Kidney epithelial cell (primary cell): ENCODE measurements at regions not wholly inside any gene's neighbourhood (a gene's known extent, or its start where the extent isn't known, plus 50 kb on each side); places are given as distances from the start of the nearest gene placed in this dataset.

Experiments used
- DNase-seq: peaks from one replicate; pipeline ENCODE4 v3.0.0-alpha.2; 2010; ENCODE audit warnings: low read depth
- H3K27me3 ChIP-seq: 2 replicates; pipeline ENCODE4 v1.6.0; 2011; ENCODE audit warnings: low read length; ENCODE audit not compliant: control insufficient read depth, insufficient read depth
- H3K36me3 ChIP-seq: 2 replicates; pipeline ENCODE4 v1.5.1; 2011; ENCODE audit warnings: low read length; ENCODE audit not compliant: control insufficient read depth, insufficient read depth
- H3K4me3 ChIP-seq: 2 replicates; pipeline ENCODE4 v1.5.1; 2011; ENCODE audit warnings: low read depth, mild to moderate bottlenecking, control low read depth, low read length
- CTCF ChIP-seq: IDR thresholded peaks from 2 replicates; pipeline ENCODE4 v1.5.1; 2011; ENCODE audit warnings: mild to moderate bottlenecking, moderate library complexity, low read length, control low read depth, inconsistent platforms; ENCODE audit not compliant: insufficient read depth, poor library complexity, severe bottlenecking

- no peak for TF ChIP-seq CTCF
These were observed 138.2 kb downstream of the BBOX1 start for GRCh38 chr11:27178859-27179258.

More at GRCh38 chr11:27178859-27179258, 138.2 kb downstream of the BBOX1 start:
- no peaks in the 10 kb centered on the region for H3K27me3 ChIP-seq
- H3K36me3 ChIP-seq, result no peaks in the 10 kb centered on the region
- no peak for DNase-seq
- H3K4me3 ChIP-seq, result no peak overlapping the region
